Type B pancreatic cell (in vitro differentiated cells): ENCODE measurements at regions not wholly inside any gene's neighbourhood (a gene's known extent, or its start where the extent isn't known, plus 50 kb on each side); places are given as distances from the start of the nearest gene placed in this dataset.

Experiments used
- DNase-seq: peaks from one replicate; pipeline ENCODE4 v3.0.0; 2021; ENCODE audit warnings: mixed read lengths; ENCODE audit not compliant: unreplicated experiment; ENCODE audit errors: extremely low spot score
- H3K27ac Mint-ChIP-seq: 2 replicates; pipeline ENCODE4 v1.8.0; 2021; ENCODE audit warnings: mild to moderate bottlenecking, mixed read lengths
- H3K27me3 Mint-ChIP-seq: 2 replicates; pipeline ENCODE4 v1.8.0; 2021; ENCODE audit warnings: mixed read lengths
- H3K36me3 Mint-ChIP-seq: 2 replicates; pipeline ENCODE4 v1.8.0; 2021; ENCODE audit warnings: mixed read lengths
- H3K4me1 Mint-ChIP-seq: one replicate; pipeline ENCODE4 v1.8.0; 2021; ENCODE audit warnings: mixed read lengths; ENCODE audit not compliant: unreplicated experiment
- H3K4me3 Mint-ChIP-seq: 2 replicates; pipeline ENCODE4 v1.8.0; 2021; ENCODE audit warnings: mild to moderate bottlenecking, mixed read lengths
- H3K9me3 Mint-ChIP-seq: 2 replicates; pipeline ENCODE4 v1.8.0; 2021; ENCODE audit warnings: mixed read lengths
- TF ChIP-seq, protein P1 (sequence below): fragments of 200-600 bp; sonication (generic); conservative IDR thresholded peaks from 2 replicates; pipeline ENCODE4 v1.5.0; 2021; ENCODE audit warnings: antibody characterized with exemption, mild to moderate bottlenecking

DNA sequence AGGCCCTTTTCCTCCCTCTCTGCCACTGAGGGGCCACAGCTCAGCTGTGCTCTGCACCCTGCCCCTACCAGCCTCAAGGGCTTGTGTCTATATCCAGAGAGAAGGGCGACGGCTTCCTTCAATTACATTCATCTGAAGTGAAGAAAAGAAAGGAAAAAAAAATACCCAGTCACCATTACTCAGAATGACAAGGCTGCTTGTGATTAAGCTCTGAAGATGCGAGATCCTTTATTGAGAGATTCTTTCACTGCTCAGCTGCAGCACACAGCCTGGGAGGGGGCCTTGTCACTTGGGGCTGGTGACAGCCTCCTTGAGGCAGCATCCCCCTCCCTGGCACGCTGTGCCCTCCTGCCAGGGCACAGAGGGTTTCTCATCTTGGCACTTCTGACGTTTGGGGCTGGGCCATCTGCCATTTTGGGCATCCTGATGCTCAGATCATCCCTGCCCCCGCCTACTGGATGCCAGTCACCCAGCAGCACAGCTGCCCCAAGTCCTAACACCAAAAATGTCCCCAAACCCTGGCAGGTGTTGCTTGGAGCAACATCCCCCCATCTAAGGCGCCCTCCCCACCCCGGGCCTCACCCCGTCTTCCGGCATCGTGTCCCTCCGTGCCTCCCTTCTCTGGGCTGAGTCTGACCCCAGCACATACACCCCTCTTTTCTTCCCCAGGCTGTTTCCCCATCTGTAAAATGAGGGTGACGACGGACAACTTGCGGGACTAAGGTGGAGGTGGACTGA, 1394.7 kb downstream of the BRD1 start:
- Mint-ChIP-seq H3K9me3 (no peaks in the 10 kb centered on the region), H3K27ac (no peak overlapping the region), H3K27me3 (peaks cover 21% of the 10 kb centered on the region), H3K4me3 (no peak overlapping the region), H3K36me3 (no peaks in the 10 kb centered on the region), H3K4me1 (peaks cover 11% of the 10 kb centered on the region)
- DNase-seq, result no peak
- TF ChIP-seq, protein P1, sequence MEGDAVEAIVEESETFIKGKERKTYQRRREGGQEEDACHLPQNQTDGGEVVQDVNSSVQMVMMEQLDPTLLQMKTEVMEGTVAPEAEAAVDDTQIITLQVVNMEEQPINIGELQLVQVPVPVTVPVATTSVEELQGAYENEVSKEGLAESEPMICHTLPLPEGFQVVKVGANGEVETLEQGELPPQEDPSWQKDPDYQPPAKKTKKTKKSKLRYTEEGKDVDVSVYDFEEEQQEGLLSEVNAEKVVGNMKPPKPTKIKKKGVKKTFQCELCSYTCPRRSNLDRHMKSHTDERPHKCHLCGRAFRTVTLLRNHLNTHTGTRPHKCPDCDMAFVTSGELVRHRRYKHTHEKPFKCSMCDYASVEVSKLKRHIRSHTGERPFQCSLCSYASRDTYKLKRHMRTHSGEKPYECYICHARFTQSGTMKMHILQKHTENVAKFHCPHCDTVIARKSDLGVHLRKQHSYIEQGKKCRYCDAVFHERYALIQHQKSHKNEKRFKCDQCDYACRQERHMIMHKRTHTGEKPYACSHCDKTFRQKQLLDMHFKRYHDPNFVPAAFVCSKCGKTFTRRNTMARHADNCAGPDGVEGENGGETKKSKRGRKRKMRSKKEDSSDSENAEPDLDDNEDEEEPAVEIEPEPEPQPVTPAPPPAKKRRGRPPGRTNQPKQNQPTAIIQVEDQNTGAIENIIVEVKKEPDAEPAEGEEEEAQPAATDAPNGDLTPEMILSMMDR, result no peak

GRCh38 chr22:48431536-48432315, 1395.9 kb downstream of the BRD1 start:
- Mint-ChIP-seq H3K27ac (no peak overlapping the region), H3K9me3 (no peaks in the 10 kb centered on the region), H3K4me1 (peaks cover 11% of the 10 kb centered on the region), H3K27me3 (peaks cover 15% of the 10 kb centered on the region), H3K4me3 (no peak overlapping the region), H3K36me3 (no peaks in the 10 kb centered on the region)
- DNase-seq, result no peak
- TF ChIP-seq, protein P1, result no peak

- no peak for DNase-seq
- H3K9me3 Mint-ChIP-seq, result no peaks in the 10 kb centered on the region
- no peak overlapping the region for H3K27ac Mint-ChIP-seq
- TF ChIP-seq, protein P1, result no peak
- H3K4me1 Mint-ChIP-seq, result peaks cover 11% of the 10 kb centered on the region
- no peak overlapping the region for H3K4me3 Mint-ChIP-seq
- peaks cover 17% of the 10 kb centered on the region for H3K27me3 Mint-ChIP-seq
- no peaks in the 10 kb centered on the region for H3K36me3 Mint-ChIP-seq
These were observed 1396.7 kb downstream of the BRD1 start for GRCh38 chr22:48431014-48431413.

DNA sequence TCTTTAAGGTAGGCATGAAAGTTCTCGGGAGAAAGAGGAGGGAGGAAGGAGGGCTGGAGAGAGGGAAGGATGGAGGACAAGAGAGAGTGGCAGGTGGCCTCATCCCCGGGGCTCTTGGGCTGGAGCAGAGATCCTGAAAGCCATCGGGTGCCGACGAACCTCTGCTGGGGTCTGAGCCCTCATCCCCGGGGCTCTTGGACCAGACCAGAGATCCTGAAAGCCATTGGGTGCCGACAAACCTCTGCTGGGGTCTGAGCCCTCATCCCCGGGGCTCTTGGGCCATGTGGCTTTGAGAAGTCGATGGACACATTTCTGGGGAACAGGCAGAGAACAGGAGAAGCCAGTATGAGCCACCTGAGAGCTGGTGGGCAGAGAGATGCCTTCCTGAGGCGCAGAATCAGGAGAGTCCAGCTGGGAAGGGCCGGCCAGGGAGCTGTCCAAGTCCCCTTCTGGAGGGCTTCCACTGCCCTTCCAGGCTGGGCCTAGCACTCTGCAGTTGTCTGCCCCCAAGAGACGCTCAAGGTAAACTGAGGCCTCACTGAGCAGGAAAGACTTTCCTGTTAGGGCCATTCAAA, 1398.1 kb downstream of the BRD1 start:
- TF ChIP-seq, protein P1, result no peak
- H3K27me3 Mint-ChIP-seq, result peaks cover 14% of the 10 kb centered on the region
- DNase-seq, result no peak
- H3K9me3 Mint-ChIP-seq, result no peaks in the 10 kb centered on the region
- H3K4me1 Mint-ChIP-seq, result peaks cover 11% of the 10 kb centered on the region
- no peak overlapping the region for H3K4me3 Mint-ChIP-seq
- no peaks in the 10 kb centered on the region for H3K36me3 Mint-ChIP-seq
- peak overlapping the region; percentile 30 for H3K27ac Mint-ChIP-seq

DNA sequence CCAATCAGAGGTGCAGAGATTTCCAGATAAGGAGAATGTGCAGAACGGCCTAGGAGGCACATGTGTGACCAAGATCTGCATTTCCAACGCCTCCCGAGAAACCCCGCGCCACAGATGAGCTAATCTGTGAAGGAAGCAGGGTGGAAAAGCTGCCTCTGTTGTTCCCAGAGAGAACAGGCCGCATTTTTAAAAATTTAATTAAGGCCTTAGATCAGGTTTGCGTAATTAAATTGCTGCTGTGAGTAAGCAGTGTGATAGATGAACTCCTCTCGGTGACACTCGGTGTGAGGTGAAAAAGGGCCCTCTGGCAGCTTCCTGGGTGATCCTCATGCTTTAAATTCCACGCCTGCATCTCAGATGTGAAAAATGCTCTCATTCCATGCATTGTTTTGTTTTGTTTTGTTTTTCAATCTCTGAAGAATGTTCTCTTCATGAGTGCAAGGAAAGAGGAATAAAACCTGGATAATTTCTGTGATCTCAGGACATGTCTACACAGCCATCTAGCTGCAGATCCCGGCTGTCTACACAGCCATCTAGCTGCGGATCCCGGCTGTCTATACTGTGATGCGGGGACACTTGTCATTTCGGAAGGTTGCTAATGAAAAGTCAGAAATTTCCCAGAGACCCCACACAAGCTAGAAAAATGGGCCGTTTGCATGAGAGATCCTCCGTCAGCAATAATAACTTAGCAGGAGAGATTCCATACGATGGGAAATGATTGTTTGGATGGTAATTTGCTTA, 1398.9 kb downstream of the BRD1 start:
- H3K4me3 Mint-ChIP-seq, result no peak overlapping the region
- DNase-seq, result no peak
- H3K27me3 Mint-ChIP-seq, result peaks cover 10% of the 10 kb centered on the region
- H3K9me3 Mint-ChIP-seq, result no peaks in the 10 kb centered on the region
- peak overlapping the region; percentile 30 for H3K27ac Mint-ChIP-seq
- TF ChIP-seq, protein P1, result no peak
- peaks cover 11% of the 10 kb centered on the region for H3K4me1 Mint-ChIP-seq
- H3K36me3 Mint-ChIP-seq, result no peaks in the 10 kb centered on the region
